GM21423 (cell line): ENCODE measurements at regions not wholly inside any gene's neighbourhood (a gene's known extent, or its start where the extent isn't known, plus 50 kb on each side); places are given as distances from the start of the nearest gene placed in this dataset.
"Not testable (repeated sequence)": the region's sequence is repeated elsewhere in the genome, so short reads cannot be mapped to it uniquely, and the experiment has no call there.

Experiments used
- ATAC-seq: cut with Tn5 transposase; IDR thresholded peaks from one replicate; pipeline ENCODE4 v1.9.1; 2021; ENCODE audit warnings: mild to moderate bottlenecking, moderate library complexity; ENCODE audit not compliant: unreplicated experiment

GRCh38 chr12:33672836-33673577 lies 233.4 kb upstream of the SYT10 start:
- ATAC-seq = no peak

- ATAC-seq = no peak
Measured at GRCh38 chr12:33676866-33677265, 237.2 kb upstream of the SYT10 start.

- ATAC-seq = no peak
Measured at GRCh38 chr12:33678221-33678964, 238.8 kb upstream of the SYT10 start.

- no peak for ATAC-seq
Measured at GRCh38 chr12:33690562-33690961, 250.9 kb upstream of the SYT10 start.

GRCh38 chr12:33703221-33703620 lies 263.6 kb upstream of the SYT10 start:
- no peak for ATAC-seq

GRCh38 chr12:33706927-33707326 lies 267.3 kb upstream of the SYT10 start:
- ATAC-seq = no peak

GRCh38 chr12:33708935-33709334 lies 269.3 kb upstream of the SYT10 start:
- ATAC-seq = no peak

DNA sequence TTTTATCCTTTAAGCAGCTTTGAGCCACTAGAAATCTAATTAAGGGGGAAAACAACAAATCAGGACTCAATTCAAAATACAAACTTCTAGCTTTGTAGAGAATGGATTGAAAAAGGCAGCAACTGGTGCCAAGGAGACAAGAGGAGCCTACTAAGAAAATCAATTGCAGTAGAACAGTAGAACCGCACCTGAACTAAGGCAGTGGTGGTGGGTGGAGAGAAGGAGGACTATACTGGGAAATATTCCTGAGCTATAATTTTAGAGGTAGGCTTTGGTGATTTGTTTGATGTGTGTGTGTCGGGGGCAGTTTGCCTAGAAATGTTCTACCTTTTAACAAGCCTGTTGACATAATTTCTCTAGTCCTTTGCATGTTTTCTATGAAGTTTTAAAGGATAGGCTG lies 270.9 kb upstream of the SYT10 start:
- ATAC-seq = no peak

DNA sequence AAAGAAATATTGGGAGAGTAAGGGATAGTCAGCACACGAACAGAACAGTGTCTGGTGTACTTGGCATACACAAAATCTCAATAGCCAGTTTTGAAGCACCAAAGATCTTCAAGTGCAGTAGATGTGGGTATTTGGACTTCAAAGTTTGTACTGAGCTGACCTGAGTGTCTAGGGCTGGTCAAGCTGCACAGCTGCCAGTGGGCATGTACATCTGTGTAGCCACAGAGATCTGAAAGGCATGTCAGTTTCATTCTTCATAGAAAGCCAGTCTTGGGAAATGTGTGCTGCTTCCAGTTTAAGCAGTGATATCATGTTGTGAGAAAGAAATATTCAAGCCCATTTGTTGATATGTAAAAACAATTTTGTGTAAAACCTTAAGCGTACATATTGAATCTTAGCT lies 279.0 kb upstream of the SYT10 start:
- ATAC-seq = no peak

DNA sequence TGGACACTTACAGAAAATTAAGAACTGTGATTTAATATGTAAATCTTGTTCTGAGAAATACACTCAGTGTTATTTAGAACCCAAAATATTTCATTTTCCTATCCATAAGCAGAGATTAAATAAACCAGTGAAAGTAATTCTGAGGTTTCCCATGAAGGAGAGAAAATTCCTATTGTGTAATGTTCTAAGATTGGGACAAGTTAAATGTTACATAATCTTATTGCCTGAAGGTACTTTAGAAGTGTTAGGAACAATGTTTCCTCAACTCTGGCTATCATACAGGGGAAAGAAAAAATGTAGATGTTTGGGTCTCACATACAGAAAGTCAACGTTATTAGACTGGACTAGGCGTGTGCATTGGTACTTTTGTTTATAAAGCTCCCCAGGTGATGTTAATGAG lies 281.9 kb upstream of the SYT10 start:
- ATAC-seq = no peak

DNA sequence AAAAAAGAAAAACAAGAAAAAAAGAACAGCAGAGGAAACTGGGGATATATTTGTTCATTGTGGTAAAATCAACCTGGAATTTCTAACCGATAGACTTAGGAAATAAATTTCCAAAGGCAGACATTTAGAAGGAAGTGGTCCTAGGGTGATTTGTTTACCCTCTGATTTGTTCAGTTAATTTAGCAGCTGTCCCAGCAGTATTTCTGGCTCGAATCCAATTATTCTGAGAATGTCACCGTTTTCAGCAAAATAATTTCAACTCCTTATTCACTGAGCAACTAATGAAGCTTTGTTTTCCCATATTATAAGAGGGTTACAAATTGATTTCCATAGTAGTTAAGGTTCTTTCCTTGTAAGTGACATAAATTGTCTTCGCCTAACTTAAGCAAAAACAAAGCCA lies 285.2 kb upstream of the SYT10 start:
- ATAC-seq = no peak

DNA sequence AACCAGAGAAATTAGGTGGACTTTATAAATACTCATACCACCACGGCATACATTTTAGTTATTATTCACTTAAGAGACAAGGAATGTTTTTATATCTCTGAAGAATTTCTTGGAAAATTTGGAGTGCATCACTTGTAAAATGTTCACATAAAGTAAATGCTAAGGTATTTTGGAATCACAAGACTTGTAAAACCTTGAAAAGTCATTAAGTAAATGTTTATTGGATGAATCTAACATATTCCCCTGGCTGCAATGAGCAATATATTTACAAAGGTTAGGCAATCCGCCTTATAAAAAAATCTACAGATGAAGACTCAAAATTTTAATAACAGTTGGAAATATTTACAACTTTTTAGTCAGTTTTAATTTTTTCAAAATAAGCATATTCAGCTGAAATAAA lies 287.4 kb upstream of the ALG10 start:
- no peak for ATAC-seq

DNA sequence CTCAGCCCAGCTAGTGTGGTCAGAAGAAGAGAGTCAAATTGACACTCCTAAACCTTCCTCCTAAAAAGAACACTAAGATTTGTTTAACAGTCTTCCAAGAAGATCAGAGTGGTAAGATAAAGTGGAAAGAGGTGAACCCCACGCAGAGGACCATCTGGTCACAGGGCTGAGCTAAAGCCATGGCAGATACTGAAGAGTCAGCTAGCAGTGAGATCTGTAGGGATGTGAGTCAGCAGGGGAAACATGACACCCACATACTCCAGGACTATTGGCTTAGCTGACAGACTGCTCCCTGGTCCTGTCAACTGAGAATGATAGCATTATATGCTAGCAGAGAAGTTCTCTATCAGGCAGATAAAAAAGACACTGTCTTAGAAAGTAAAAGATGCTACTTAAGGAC lies 269.4 kb upstream of the ALG10 start:
- no peak for ATAC-seq

DNA sequence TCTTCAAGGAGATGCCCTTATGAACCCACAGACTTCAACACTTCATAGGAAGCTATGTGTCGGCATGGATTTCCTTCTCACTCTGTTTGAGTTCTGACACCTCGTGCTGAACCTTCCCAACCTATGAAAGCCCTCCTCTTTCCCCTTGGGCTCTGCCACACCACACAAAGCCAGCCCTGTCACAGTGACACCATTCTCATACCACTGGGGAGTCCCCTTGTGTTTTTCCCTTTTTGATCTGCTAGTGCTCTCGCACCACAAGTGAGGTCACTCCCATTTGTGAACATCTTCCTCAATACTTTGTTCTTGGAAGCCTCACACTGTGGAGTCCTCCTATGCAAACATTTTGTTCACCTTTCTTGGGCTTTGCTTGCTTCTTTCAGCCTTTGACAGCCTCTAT lies 264.6 kb upstream of the ALG10 start:
- no peak for ATAC-seq

GRCh38 chr12:33759279-33759678 lies 263.0 kb upstream of the ALG10 start:
- ATAC-seq = no peak

DNA sequence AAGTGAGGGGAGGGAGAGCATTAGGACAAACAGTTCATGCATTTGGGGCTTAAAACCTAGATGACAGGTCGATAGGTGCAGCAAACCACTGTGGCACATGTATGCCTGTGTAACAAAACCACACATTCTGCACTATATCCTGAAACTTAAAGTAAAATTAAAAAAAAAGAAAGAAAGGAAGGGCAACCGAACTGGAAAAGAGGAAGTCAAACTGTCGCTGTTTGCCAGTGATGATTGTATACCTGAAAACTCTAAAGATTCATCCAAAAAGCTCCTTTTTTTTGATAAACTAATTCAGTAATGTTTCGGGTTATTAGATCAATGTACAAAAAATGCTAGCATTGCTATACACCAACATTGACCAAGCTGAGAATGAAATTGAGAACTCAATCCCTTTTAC lies 259.0 kb upstream of the ALG10 start:
- no peak for ATAC-seq

GRCh38 chr12:33770652-33771051 lies 251.6 kb upstream of the ALG10 start:
- no peak for ATAC-seq

GRCh38 chr12:33771889-33772288 lies 250.4 kb upstream of the ALG10 start:
- no peak for ATAC-seq

GRCh38 chr12:33773091-33773490 lies 249.2 kb upstream of the ALG10 start:
- not testable (repeated sequence) for ATAC-seq

GRCh38 chr12:33786532-33786931 lies 235.8 kb upstream of the ALG10 start:
- ATAC-seq = no peak

DNA sequence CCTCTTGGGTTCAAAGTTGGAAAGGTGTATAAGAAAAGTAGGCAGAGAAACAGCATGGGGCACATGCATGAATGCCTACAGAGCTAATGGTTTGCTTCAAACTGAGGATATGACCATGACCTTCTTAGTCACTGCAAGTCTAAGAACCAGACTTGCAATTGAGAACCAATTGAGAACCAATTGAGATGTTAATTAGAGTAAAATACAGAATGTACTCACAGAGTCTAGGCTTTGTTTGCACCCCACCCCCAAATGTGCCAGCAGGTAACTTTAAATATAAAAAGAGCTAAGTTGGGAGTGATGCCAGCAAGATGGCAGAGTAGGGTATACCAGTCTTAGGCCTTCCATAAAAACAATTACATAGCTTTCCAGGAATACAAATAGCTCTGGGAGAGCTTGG lies 227.3 kb upstream of the ALG10 start:
- no peak for ATAC-seq

DNA sequence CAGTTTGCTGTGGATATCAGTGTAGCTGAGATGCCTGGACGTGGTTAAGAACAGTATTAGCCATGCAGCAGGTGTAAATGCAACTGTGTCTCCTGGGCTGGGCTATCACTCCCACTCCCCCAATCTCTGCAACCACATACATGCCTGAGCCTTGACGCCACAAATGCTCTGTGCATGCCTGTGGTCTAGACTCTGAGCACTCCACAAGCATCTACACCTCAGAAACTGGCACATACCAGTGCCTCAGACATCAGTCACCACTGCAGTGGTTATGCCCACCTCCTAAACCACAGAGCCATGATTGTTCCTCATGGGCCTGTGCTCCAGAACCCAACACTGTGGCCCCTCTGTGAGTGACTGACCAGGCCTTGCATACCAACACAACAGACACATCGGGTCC lies 226.8 kb upstream of the ALG10 start:
- no peak for ATAC-seq

GRCh38 chr12:33813536-33813935 lies 208.8 kb upstream of the ALG10 start:
- no peak for ATAC-seq
